ENCODE measurements at regions not wholly inside any gene's neighbourhood (a gene's known extent, or its start where the extent isn't known, plus 50 kb on each side); places are given as distances from the start of the nearest gene placed in this dataset.

DNA sequence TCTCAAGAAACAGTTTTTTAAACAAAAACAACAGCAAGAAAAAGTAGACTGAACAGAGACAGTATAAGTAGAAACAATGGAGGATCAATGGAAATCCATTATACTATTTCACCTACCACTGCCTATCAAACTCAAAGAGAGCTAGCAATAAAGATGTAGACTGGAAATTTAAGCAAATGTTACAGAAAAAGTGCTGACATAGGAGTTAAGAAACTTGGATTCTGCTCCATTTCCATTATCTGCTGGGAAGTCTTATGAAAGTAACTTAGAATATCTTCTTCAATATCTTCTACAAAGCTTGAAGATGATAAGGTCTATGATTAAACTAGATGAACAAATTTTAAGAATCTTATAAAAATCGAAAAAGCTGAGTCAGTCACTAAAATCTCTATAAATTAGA, 1469.8 kb upstream of the C9orf72 start:
- no peaks in the 10 kb centered on the region for H3K27me3 Mint-ChIP-seq (ENCODE audit: low read depth)
- Histone ChIP-seq H3K14ac (ENCODE audit: insufficient read depth, low read length) (no peak overlapping the region), H2BK12ac (ENCODE audit: insufficient read length, low read depth, low read length) (no peak overlapping the region), H2BK20ac (ENCODE audit: low read depth, low read length, poor library complexity, severe bottlenecking) (no peak overlapping the region), H4K20me1 (ENCODE audit: control insufficient read depth, insufficient read depth, insufficient read length) (no peaks in the 10 kb centered on the region), H3K79me2 (ENCODE audit: insufficient read depth, low read length) (no peaks in the 10 kb centered on the region), H3K79me1 (ENCODE audit: insufficient read depth, low read depth, low read length, poor library complexity, severe bottlenecking) (no peaks in the 10 kb centered on the region), H2BK5ac (ENCODE audit: insufficient read length, low read length) (no peak overlapping the region), H2BK15ac (ENCODE audit: low read depth, low read length) (no peak overlapping the region), H4K8ac (replicated peaks; ENCODE audit: insufficient read length, low read depth, low read length) (no peak overlapping the region), H3K23me2 (ENCODE audit: insufficient read length, low read depth, low read length, poor library complexity, severe bottlenecking) (no peaks in the 10 kb centered on the region), H3K9me3 (ENCODE audit: control insufficient read depth, low read depth, low read length) (no peaks in the 10 kb centered on the region), H3K27ac (ENCODE audit: insufficient read length, low read depth, low read length) (no peak overlapping the region), H3K18ac (ENCODE audit: insufficient read length, low read depth, low read length) (no peak overlapping the region), H2BK120ac (ENCODE audit: low read depth, low read length, poor library complexity, severe bottlenecking) (no peak overlapping the region), H3K9ac (ENCODE audit: extremely low read depth, insufficient read length, low read length) (no peak overlapping the region), H3K27me3 (ENCODE audit: insufficient read depth, low read length) (no peaks in the 10 kb centered on the region), H3K23ac (ENCODE audit: insufficient read length, low read depth, low read length) (no peak overlapping the region), H4K5ac (ENCODE audit: insufficient read length, low read depth, low read length) (no peak overlapping the region), H3K56ac (ENCODE audit: insufficient read length, low read depth, low read length) (no peak overlapping the region), H2AK5ac (ENCODE audit: insufficient read length, low read length) (no peak overlapping the region), H2AFZ (ENCODE audit: low read length) (no peak overlapping the region), H4K91ac (ENCODE audit: insufficient read length, low read depth, low read length) (no peak overlapping the region), H3K4ac (ENCODE audit: low read depth, low read length) (no peak overlapping the region), H3K4me2 (ENCODE audit: insufficient read depth, insufficient read length, low read length) (no peak overlapping the region), H3T11ph (ENCODE audit: low read length) (no peak overlapping the region), H3K4me1 (ENCODE audit: insufficient read depth, low read length) (no peaks in the 10 kb centered on the region; the same call in 1 of the 2 replicates)
- H3K4me1 Mint-ChIP-seq = peaks cover 0 to 3% of the 10 kb centered on the region in 2 experiments; a peak in 1 of 4 replicates
- H3K9me3 Mint-ChIP-seq = no peaks in the 10 kb centered on the region
- H3K27ac Mint-ChIP-seq = no peak overlapping the region; a peak in 1 of 7 replicates
- TF ChIP-seq, protein P1, sequence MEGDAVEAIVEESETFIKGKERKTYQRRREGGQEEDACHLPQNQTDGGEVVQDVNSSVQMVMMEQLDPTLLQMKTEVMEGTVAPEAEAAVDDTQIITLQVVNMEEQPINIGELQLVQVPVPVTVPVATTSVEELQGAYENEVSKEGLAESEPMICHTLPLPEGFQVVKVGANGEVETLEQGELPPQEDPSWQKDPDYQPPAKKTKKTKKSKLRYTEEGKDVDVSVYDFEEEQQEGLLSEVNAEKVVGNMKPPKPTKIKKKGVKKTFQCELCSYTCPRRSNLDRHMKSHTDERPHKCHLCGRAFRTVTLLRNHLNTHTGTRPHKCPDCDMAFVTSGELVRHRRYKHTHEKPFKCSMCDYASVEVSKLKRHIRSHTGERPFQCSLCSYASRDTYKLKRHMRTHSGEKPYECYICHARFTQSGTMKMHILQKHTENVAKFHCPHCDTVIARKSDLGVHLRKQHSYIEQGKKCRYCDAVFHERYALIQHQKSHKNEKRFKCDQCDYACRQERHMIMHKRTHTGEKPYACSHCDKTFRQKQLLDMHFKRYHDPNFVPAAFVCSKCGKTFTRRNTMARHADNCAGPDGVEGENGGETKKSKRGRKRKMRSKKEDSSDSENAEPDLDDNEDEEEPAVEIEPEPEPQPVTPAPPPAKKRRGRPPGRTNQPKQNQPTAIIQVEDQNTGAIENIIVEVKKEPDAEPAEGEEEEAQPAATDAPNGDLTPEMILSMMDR (conservative IDR thresholded peaks at IDR 0.05) = no peak
- DNase-seq = no peak
- H3K36me3 Mint-ChIP-seq (ENCODE audit: insufficient read depth in 1 of 3, low read depth in 3 of 3) = no peaks in the 10 kb centered on the region; a peak in 1 of 7 replicates
- WGBS (ENCODE audit: extremely low coverage, insufficient read length, low lambda C conversion rate) = no CpG with 5 or more reads among the region's 1 CpG
- H3K4me3 Mint-ChIP-seq = no peak overlapping the region

Data from H9 (cell line).